A673 (cell line): ENCODE measurements at regions not wholly inside any gene's neighbourhood (a gene's known extent, or its start where the extent isn't known, plus 50 kb on each side); places are given as distances from the start of the nearest gene placed in this dataset.

Source experiments
- EZH2 ChIP-seq: fragments of 200-600 bp; sonication (generic); IDR thresholded peaks from 2 replicates; pipeline ENCODE4 v1.6.1; 2017; ENCODE audit warnings: borderline replicate concordance, low read depth, mild to moderate bottlenecking, mixed read lengths, antibody characterized with exemption, low read length; ENCODE audit not compliant: poor library complexity, severe bottlenecking
- TF ChIP-seq, protein P1 (sequence below): fragments of 300-800, 200-600 bp; sonication (generic); conservative IDR thresholded peaks from 2 replicates; pipeline ENCODE4 v1.5.1; 2017; ENCODE audit warnings: low read depth, mild to moderate bottlenecking, antibody characterized with exemption, low read length, moderate library complexity, mixed read lengths

DNA sequence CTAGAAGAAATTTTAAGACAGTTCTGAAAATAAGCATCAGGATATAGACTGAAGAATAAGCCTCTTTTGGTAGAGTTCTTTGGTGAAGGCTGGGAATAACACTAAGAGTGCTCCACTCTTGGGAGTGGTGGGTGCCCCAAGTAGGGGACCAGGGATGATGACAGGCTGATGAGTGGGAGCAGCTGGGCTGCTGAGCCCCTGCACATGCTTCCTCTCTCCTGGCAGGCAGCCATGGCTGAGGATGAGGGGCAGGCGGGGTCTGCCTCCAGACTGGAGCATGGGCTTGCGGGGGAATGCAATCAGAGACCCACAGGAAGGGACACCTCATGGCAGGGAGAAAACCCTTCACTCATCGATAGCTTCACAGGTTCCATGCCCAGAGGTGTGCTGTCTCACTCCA is 72.6 kb upstream of the RORA start:
- TF ChIP-seq, protein P1, sequence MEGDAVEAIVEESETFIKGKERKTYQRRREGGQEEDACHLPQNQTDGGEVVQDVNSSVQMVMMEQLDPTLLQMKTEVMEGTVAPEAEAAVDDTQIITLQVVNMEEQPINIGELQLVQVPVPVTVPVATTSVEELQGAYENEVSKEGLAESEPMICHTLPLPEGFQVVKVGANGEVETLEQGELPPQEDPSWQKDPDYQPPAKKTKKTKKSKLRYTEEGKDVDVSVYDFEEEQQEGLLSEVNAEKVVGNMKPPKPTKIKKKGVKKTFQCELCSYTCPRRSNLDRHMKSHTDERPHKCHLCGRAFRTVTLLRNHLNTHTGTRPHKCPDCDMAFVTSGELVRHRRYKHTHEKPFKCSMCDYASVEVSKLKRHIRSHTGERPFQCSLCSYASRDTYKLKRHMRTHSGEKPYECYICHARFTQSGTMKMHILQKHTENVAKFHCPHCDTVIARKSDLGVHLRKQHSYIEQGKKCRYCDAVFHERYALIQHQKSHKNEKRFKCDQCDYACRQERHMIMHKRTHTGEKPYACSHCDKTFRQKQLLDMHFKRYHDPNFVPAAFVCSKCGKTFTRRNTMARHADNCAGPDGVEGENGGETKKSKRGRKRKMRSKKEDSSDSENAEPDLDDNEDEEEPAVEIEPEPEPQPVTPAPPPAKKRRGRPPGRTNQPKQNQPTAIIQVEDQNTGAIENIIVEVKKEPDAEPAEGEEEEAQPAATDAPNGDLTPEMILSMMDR, result no peak
- no peak for TF ChIP-seq EZH2
